ENCODE measurements at regions not wholly inside any gene's neighbourhood (a gene's known extent, or its start where the extent isn't known, plus 50 kb on each side); places are given as distances from the start of the nearest gene placed in this dataset.

- H3K9me3 Mint-ChIP-seq (ENCODE audit: unreplicated experiment), result no peaks in the 10 kb centered on the region
- BruUV-seq (replicated peaks), result no TSS peak
These were observed 194.3 kb downstream of the BCHE start for GRCh38 chr3:165642761-165643420.

GRCh38 chr3:165641569-165642310 is 195.5 kb downstream of the BCHE start:
- TF ChIP-seq CTCF (IDR thresholded peaks at IDR 0.05; ENCODE audit: insufficient read depth in 1 of 2, low read depth in 1 of 2, low read length in 1 of 2, severe bottlenecking in 1 of 2, unreplicated experiment in 1 of 2), result no peak
- H3K27me3 Mint-ChIP-seq (ENCODE audit: insufficient read depth, unreplicated experiment), result no peaks in the 10 kb centered on the region
- H3K27ac Mint-ChIP-seq (ENCODE audit: unreplicated experiment), result no peak overlapping the region
- DNase-seq, result no peak
- H3K4me1 ChIP-seq, result no peaks in the 10 kb centered on the region
- no peaks in the 10 kb centered on the region for H3K9me3 Mint-ChIP-seq (ENCODE audit: unreplicated experiment)
- no peaks in the 10 kb centered on the region for H3K36me3 Mint-ChIP-seq (ENCODE audit: insufficient read depth, unreplicated experiment)
- no peak overlapping the region for H3K4me3 ChIP-seq (ENCODE audit: low read depth, low read length)
- intact Hi-C loops (cut with micrococcal nuclease; ENCODE audit: unreplicated experiment), result no loop called here
- BruUV-seq (replicated peaks), result no TSS peak
- no peaks in the 10 kb centered on the region for H3K27me3 ChIP-seq (replicated peaks; ENCODE audit: control insufficient read depth, insufficient read depth, low read length)
- ChIA-PET CTCF (no interaction called here), POLR2A (no interaction called here)
- no peaks in the 10 kb centered on the region for H3K36me3 ChIP-seq (ENCODE audit: control insufficient read depth, insufficient read depth, low read length)
- H3K4me1 Mint-ChIP-seq (ENCODE audit: low read depth, unreplicated experiment), result no peaks in the 10 kb centered on the region
- H3K4me3 Mint-ChIP-seq (ENCODE audit: unreplicated experiment), result no peak overlapping the region
- H3K9me3 ChIP-seq, result no peaks in the 10 kb centered on the region

More at GRCh38 chr3:165642761-165643420, 194.3 kb downstream of the BCHE start:
- no peaks in the 10 kb centered on the region for H3K27me3 Mint-ChIP-seq (ENCODE audit: insufficient read depth, unreplicated experiment)
- CTCF ChIA-PET, result no interaction called here
- H3K4me1 Mint-ChIP-seq (ENCODE audit: low read depth, unreplicated experiment), result no peaks in the 10 kb centered on the region
- no peak for DNase-seq
- no peak overlapping the region for H3K4me3 Mint-ChIP-seq (ENCODE audit: unreplicated experiment)
- no peak overlapping the region for H3K27ac Mint-ChIP-seq (ENCODE audit: unreplicated experiment)
- intact Hi-C loops (cut with micrococcal nuclease; ENCODE audit: unreplicated experiment), result no loop called here
- Histone ChIP-seq H3K9me3 (no peaks in the 10 kb centered on the region), H3K4me3 (ENCODE audit: low read depth, low read length) (no peak overlapping the region), H3K4me1 (no peaks in the 10 kb centered on the region), H3K36me3 (ENCODE audit: control insufficient read depth, insufficient read depth, low read length) (no peaks in the 10 kb centered on the region), H3K27me3 (replicated peaks; ENCODE audit: control insufficient read depth, insufficient read depth, low read length) (no peaks in the 10 kb centered on the region)
- POLR2A ChIA-PET, result no interaction called here
- no peaks in the 10 kb centered on the region for H3K36me3 Mint-ChIP-seq (ENCODE audit: insufficient read depth, unreplicated experiment)
- TF ChIP-seq CTCF (IDR thresholded peaks at IDR 0.05; ENCODE audit: insufficient read depth in 1 of 2, low read depth in 1 of 2, low read length in 1 of 2, severe bottlenecking in 1 of 2, unreplicated experiment in 1 of 2), result no peak

- intact Hi-C loops (cut with micrococcal nuclease; ENCODE audit: unreplicated experiment), result no loop called here
- Mint-ChIP-seq H3K4me3 (ENCODE audit: unreplicated experiment) (no peak overlapping the region), H3K4me1 (ENCODE audit: low read depth, unreplicated experiment) (no peaks in the 10 kb centered on the region), H3K27me3 (ENCODE audit: insufficient read depth, unreplicated experiment) (no peaks in the 10 kb centered on the region), H3K36me3 (ENCODE audit: insufficient read depth, unreplicated experiment) (no peaks in the 10 kb centered on the region), H3K9me3 (ENCODE audit: unreplicated experiment) (no peaks in the 10 kb centered on the region), H3K27ac (ENCODE audit: unreplicated experiment) (no peak overlapping the region)
- no peaks in the 10 kb centered on the region for H3K27me3 ChIP-seq (replicated peaks; ENCODE audit: control insufficient read depth, insufficient read depth, low read length)
- H3K9me3 ChIP-seq, result no peaks in the 10 kb centered on the region
- ChIA-PET CTCF (no interaction called here), POLR2A (no interaction called here)
- no peaks in the 10 kb centered on the region for H3K4me1 ChIP-seq
- H3K36me3 ChIP-seq (ENCODE audit: control insufficient read depth, insufficient read depth, low read length), result no peaks in the 10 kb centered on the region
- H3K4me3 ChIP-seq (ENCODE audit: low read depth, low read length), result no peak overlapping the region
- no peak for DNase-seq
- BruUV-seq (replicated peaks), result no TSS peak
- TF ChIP-seq CTCF (IDR thresholded peaks at IDR 0.05; ENCODE audit: insufficient read depth in 1 of 2, low read depth in 1 of 2, low read length in 1 of 2, severe bottlenecking in 1 of 2, unreplicated experiment in 1 of 2), result no peak
These were observed 196.3 kb downstream of the BCHE start for GRCh38 chr3:165640970-165641369.
